ENCODE measurements at regions not wholly inside any gene's neighbourhood (a gene's known extent, or its start where the extent isn't known, plus 50 kb on each side); places are given as distances from the start of the nearest gene placed in this dataset.

- TF ChIP-seq, protein P1, sequence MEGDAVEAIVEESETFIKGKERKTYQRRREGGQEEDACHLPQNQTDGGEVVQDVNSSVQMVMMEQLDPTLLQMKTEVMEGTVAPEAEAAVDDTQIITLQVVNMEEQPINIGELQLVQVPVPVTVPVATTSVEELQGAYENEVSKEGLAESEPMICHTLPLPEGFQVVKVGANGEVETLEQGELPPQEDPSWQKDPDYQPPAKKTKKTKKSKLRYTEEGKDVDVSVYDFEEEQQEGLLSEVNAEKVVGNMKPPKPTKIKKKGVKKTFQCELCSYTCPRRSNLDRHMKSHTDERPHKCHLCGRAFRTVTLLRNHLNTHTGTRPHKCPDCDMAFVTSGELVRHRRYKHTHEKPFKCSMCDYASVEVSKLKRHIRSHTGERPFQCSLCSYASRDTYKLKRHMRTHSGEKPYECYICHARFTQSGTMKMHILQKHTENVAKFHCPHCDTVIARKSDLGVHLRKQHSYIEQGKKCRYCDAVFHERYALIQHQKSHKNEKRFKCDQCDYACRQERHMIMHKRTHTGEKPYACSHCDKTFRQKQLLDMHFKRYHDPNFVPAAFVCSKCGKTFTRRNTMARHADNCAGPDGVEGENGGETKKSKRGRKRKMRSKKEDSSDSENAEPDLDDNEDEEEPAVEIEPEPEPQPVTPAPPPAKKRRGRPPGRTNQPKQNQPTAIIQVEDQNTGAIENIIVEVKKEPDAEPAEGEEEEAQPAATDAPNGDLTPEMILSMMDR (IDR thresholded peaks at IDR 0.05) = no peak
- no peak for TF ChIP-seq POLR2A (IDR thresholded peaks at IDR 0.05)
Measured at GRCh38 chr3:150302246-150302645, 105.9 kb upstream of the TSC22D2 start.
